ENCODE measurements at regions not wholly inside any gene's neighbourhood (a gene's known extent, or its start where the extent isn't known, plus 50 kb on each side); places are given as distances from the start of the nearest gene placed in this dataset.
A peak's percentile ranks its signal among the peaks of the same experiment; 100 is the strongest.

DNA sequence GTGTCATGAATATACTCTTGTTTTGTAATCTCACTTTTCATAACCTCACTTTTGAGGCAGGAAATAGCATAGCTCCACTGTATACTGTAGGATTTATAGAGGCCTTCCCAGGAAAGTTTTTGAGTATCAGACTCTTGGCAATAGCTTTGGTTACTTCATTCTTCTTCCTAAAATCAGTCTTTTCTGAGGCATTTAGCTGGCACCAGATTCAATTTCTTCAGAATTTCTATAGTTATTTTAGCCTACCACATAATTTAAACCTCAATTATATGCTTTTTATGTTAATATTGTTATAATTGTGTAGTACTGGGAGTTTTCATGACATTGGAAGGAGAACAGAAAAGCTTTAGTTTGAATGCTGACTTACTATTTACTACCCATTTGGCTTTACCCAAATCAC is 322.3 kb upstream of the FAR2 start:
- DNase-seq (ENCODE audit: low spot score): no peak

GRCh38 chr12:28827861-28828260 is 321.2 kb upstream of the FAR2 start:
- no peak for DNase-seq (ENCODE audit: low spot score)

GRCh38 chr12:28828318-28828717 is 320.8 kb upstream of the FAR2 start:
- DNase-seq (ENCODE audit: low spot score): no peak

GRCh38 chr12:28830491-28830890 is 318.6 kb upstream of the FAR2 start:
- no peak for DNase-seq (ENCODE audit: low spot score)

GRCh38 chr12:28844718-28845117 is 304.4 kb upstream of the FAR2 start:
- no peak for DNase-seq (ENCODE audit: low spot score)

- DNase-seq (ENCODE audit: low spot score): no peak
Observed at GRCh38 chr12:28851781-28852180, 297.3 kb upstream of the FAR2 start.

GRCh38 chr12:28855761-28856310 is 293.2 kb upstream of the FAR2 start:
- no peak for DNase-seq (ENCODE audit: low spot score)

GRCh38 chr12:28857369-28857768 is 291.7 kb upstream of the FAR2 start:
- DNase-seq (ENCODE audit: low spot score): no peak

GRCh38 chr12:28859551-28859950 is 289.5 kb upstream of the FAR2 start:
- no peak for DNase-seq (ENCODE audit: low spot score)

GRCh38 chr12:28865776-28866175 is 283.3 kb upstream of the FAR2 start:
- DNase-seq (ENCODE audit: low spot score): no peak

DNA sequence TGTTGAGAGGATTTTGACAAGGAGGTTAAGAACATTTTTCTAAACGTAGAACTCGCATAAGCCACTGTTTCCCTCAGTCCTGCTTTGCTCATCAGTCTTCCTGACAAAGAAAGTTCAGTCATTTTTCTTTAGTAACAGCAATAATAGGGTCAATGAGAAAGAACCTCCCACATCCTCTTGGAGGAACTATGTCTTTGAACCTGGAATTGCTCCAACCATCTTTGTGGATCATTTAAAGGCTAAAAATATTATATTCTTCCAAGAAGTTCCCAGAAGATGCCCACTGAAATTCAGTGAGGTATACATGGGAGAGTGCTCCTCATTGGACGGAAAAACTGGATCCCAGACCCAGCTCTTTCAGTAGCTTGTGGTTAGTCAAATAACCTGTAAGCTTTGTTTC is 282.8 kb upstream of the FAR2 start:
- no peak for DNase-seq (ENCODE audit: low spot score)

DNA sequence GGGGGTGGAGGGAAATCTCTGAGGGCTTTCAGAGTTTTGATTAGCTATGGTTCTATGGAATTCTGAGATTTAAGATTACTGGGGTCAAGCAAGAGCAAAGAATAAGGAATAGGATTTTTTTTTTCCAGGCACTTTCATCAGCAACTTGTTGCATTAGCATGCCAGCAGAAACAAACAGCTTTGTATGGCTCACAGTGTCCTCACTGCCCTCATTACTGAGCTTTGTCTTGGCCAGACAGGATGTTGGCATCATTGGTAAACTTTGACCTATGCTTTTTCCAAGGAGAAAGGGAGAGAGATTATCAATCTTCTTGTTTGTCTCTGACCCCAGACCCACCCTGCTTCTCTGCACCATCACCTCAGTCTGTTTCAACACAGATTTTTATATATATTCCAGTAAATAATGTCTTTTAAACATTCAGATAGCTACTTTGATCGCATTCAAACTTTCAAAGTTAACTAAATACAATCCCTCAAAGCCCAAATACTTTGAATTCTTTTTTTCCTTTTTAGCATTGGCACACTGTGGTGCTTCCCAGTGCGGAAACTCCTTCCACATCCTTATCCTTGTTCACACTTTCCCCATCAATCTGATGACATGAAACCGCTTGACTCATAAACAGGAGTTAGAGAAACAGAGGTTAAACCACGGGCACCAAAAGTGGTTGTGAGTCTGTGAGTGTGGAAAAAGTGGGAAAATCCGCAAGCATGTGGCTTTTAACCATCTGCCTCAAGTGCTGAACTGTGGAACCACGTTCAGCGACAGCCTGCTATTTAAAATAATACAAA is 282.2 kb upstream of the FAR2 start:
- no peak for DNase-seq (ENCODE audit: low spot score)

- no peak for DNase-seq (ENCODE audit: low spot score)
Observed at GRCh38 chr12:28868414-28868813, 280.7 kb upstream of the FAR2 start.

DNA sequence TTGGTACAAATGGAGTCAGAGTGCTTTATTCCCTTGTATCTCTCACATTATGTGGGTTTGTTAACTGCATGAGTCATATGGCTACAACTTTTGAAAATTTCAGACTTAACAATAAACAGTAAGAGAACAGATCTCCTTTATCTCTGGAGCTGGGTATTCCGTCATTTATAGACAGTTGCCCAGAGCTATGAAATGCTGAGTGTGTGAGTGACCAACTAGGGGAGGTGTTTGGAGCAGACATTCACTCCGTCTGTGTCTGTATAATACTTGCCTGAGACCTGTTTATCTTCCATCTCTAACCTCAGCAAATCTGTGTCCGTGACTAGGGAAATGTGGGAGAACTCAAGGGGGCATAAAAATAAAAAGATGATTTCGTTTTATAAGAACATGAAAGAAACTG is 279.9 kb upstream of the FAR2 start:
- DNase-seq (ENCODE audit: low spot score): no peak

GRCh38 chr12:28870839-28871440 is 278.1 kb upstream of the FAR2 start:
- DNase-seq (ENCODE audit: low spot score): no peak

- peak; percentile 46 for DNase-seq (ENCODE audit: low spot score)
Observed at GRCh38 chr12:28872654-28873268, 276.3 kb upstream of the FAR2 start.

- DNase-seq (ENCODE audit: low spot score): no peak
Observed at GRCh38 chr12:28874758-28875157, 274.3 kb upstream of the FAR2 start.

- DNase-seq (ENCODE audit: low spot score): no peak
Observed at GRCh38 chr12:28876196-28876798, 272.8 kb upstream of the FAR2 start.

DNA sequence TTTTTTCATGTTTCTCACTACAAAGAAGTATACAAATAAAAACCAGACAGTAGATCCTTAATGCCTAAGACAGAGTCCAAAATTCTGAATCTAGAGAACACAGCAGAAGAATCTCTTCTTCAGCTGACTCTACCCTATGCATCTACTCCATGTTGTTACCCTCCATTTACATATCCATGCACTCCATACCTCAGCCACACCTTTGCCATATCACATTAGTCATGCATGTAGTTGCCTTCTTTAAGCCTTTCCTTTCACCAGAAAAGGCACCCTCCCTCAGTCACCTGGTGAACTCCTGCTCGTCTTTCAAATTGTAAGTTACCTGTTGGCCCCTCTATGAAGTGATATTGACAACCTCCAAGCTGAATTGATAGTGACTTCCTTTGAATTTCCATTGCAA is 271.2 kb upstream of the FAR2 start:
- DNase-seq (ENCODE audit: low spot score): no peak

DNA sequence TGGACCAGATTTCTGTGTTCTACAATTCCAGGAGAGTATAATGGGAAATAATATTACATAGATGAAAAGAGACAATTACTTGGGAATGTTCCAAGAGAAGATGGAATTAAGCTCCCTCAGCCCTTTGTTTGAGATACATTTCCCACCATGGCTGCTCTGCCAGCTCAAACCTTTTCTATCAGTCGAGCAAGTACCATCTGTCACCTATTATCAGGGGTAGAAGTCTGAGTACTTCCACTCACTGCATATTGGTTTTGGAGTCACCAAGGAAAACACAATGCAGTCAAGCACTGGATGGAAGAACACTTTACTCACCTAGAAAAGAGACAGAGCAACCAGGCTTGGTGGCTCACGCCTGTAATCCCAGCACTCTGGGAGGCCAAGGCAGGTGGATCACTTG is 270.4 kb upstream of the FAR2 start:
- DNase-seq (ENCODE audit: low spot score): no peak

DNA sequence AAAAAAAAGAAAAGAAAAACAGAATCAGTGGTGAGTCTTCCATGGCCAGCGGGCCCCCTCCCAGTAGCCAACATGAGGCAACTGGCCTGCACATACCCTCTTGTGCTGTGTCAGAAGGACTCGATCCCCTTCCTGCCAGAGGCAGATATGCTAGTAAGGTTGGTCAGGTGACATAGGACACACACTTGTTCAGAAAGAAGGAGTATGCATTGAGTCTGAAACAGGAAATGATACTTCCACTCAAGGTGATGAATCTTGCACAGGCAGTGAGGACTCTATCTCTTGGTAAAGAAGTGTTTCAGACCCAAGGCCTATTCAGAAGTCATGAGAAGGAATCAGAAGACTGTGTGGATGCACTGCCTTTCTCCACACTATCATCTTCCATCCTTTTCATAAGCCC is 269.7 kb upstream of the FAR2 start:
- DNase-seq (ENCODE audit: low spot score): no peak

GRCh38 chr12:28882444-28882843 is 266.6 kb upstream of the FAR2 start:
- no peak for DNase-seq (ENCODE audit: low spot score)

Measured in HuH-7 (cell line).